ENCODE measurements at regions not wholly inside any gene's neighbourhood (a gene's known extent, or its start where the extent isn't known, plus 50 kb on each side); places are given as distances from the start of the nearest gene placed in this dataset.

- no peaks in the 10 kb centered on the region for H3K23me2 ChIP-seq (ENCODE audit: insufficient read length, low read depth, low read length, poor library complexity, severe bottlenecking)
- H3K79me1 ChIP-seq (ENCODE audit: insufficient read depth, low read depth, low read length, poor library complexity, severe bottlenecking), result no peaks in the 10 kb centered on the region
- H3K14ac ChIP-seq (ENCODE audit: insufficient read depth, low read length), result no peak overlapping the region
- DNase-seq, result no peak
- no peak overlapping the region for H2BK12ac ChIP-seq (ENCODE audit: insufficient read length, low read depth, low read length)
- H3K79me2 ChIP-seq (ENCODE audit: insufficient read depth, low read length), result no peaks in the 10 kb centered on the region
- no peak overlapping the region for H4K5ac ChIP-seq (ENCODE audit: insufficient read length, low read depth, low read length)
- peaks cover 48 to 50% of the 10 kb centered on the region in 2 experiments for H3K4me1 Mint-ChIP-seq
- no peaks in the 10 kb centered on the region; the same call in 1 of the 2 replicates for H3K27me3 ChIP-seq (ENCODE audit: insufficient read depth, low read length)
- H3K27me3 Mint-ChIP-seq (ENCODE audit: low read depth), result peaks cover 33% of the 10 kb centered on the region
- no peak overlapping the region for H3K4me3 Mint-ChIP-seq
- no peak overlapping the region for H4K91ac ChIP-seq (ENCODE audit: insufficient read length, low read depth, low read length)
- no peak for TF ChIP-seq CTCF (conservative IDR thresholded peaks at IDR 0.05)
- H3K27ac ChIP-seq (ENCODE audit: insufficient read length, low read depth, low read length), result no peak overlapping the region
- 100% methylated on average over 1 of the region's 2 CpGs for WGBS (ENCODE audit: extremely low coverage, insufficient read length, low lambda C conversion rate)
- H3K4me1 ChIP-seq (ENCODE audit: insufficient read depth, low read length), result peaks cover 20% of the 10 kb centered on the region; the same call in 1 of the 2 replicates
- H3K23ac ChIP-seq (ENCODE audit: insufficient read length, low read depth, low read length), result no peak overlapping the region
- no peak overlapping the region for H2BK20ac ChIP-seq (ENCODE audit: low read depth, low read length, poor library complexity, severe bottlenecking)
- H3K9me3 ChIP-seq (ENCODE audit: control insufficient read depth, low read depth, low read length), result no peaks in the 10 kb centered on the region
- H3K4ac ChIP-seq (ENCODE audit: low read depth, low read length), result no peak overlapping the region
- H3K27ac Mint-ChIP-seq, result no peak overlapping the region
- H4K8ac ChIP-seq (replicated peaks; ENCODE audit: insufficient read length, low read depth, low read length), result no peak overlapping the region
- no peak overlapping the region for H2BK5ac ChIP-seq (ENCODE audit: insufficient read length, low read length)
- no peak overlapping the region for H2AK5ac ChIP-seq (ENCODE audit: insufficient read length, low read length)
- no peak overlapping the region for H2BK120ac ChIP-seq (ENCODE audit: low read depth, low read length, poor library complexity, severe bottlenecking)
- no peaks in the 10 kb centered on the region for H4K20me1 ChIP-seq (ENCODE audit: control insufficient read depth, insufficient read depth, insufficient read length)
- no peak overlapping the region for H3K4me2 ChIP-seq (ENCODE audit: insufficient read depth, insufficient read length, low read length)
- no peak overlapping the region for H3K18ac ChIP-seq (ENCODE audit: insufficient read length, low read depth, low read length)
- H3T11ph ChIP-seq (ENCODE audit: low read length), result no peak overlapping the region
- no peak overlapping the region for H2AFZ ChIP-seq (ENCODE audit: low read length)
- H3K9me3 Mint-ChIP-seq, result no peaks in the 10 kb centered on the region; a peak in 1 of 5 replicates
- H2BK15ac ChIP-seq (ENCODE audit: low read depth, low read length), result no peak overlapping the region
- no peak overlapping the region for H3K9ac ChIP-seq (ENCODE audit: extremely low read depth, insufficient read length, low read length)
- H3K56ac ChIP-seq (ENCODE audit: insufficient read length, low read depth, low read length), result no peak overlapping the region
- no peaks in the 10 kb centered on the region; a peak in 2 of 7 replicates for H3K36me3 Mint-ChIP-seq (ENCODE audit: insufficient read depth in 1 of 3, low read depth in 3 of 3)
These were observed 214.4 kb upstream of the ARL4C start for GRCh38 chr2:234711308-234711707.
